GM19193 (cell line): ENCODE measurements at regions not wholly inside any gene's neighbourhood (a gene's known extent, or its start where the extent isn't known, plus 50 kb on each side); places are given as distances from the start of the nearest gene placed in this dataset.

Experiments used
- POLR2A ChIP-seq: IDR thresholded peaks from 4 replicates; pipeline ENCODE4 v1.6.1; 2011; ENCODE audit not compliant: insufficient read depth, insufficient read length; ENCODE audit errors: extremely low read depth

DNA sequence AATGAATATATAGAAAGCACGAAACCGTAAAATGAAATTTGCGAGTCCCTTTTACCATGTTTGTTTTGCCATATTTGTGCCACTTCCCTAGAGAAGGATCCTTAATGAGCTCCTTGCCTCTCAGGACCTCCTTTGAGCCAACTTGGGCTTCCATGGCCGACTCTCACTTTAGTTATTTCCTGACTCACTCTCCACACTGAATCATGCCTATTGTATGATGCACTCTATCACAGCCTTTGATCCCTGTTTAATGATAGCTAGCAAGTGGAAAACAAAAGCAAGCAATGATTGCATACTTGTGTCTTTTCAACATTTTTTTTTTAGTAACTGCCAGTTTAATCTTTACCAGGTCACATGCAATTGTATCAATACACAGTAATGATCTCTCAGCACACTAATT lies 153.2 kb downstream of the CCER1 start:
- TF ChIP-seq POLR2A, result no peak

- no peak for TF ChIP-seq POLR2A
Observed at GRCh38 chr12:90794212-90794611, 160.8 kb downstream of the CCER1 start.

DNA sequence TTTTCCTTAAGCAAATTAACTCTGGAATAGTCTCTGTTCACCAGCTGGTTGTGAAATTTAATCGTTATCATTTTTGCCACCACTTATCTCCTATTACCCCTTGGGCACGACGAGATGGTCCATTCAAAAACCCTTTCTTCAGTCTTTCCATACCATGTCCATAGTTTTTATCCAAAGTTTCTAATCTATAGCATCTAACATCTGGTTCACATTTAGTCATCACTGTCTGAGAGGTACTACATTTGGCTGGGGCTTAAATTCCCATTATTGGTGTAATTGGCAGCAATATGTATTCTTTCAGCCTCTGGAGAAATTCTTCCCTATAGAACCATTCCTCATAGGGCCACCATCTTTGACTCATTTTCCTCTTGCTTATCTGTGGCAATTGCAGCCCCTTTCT lies 163.5 kb downstream of the CCER1 start:
- no peak for TF ChIP-seq POLR2A

- TF ChIP-seq POLR2A, result no peak
Observed at GRCh38 chr12:90790747-90791146, 164.2 kb downstream of the CCER1 start.

DNA sequence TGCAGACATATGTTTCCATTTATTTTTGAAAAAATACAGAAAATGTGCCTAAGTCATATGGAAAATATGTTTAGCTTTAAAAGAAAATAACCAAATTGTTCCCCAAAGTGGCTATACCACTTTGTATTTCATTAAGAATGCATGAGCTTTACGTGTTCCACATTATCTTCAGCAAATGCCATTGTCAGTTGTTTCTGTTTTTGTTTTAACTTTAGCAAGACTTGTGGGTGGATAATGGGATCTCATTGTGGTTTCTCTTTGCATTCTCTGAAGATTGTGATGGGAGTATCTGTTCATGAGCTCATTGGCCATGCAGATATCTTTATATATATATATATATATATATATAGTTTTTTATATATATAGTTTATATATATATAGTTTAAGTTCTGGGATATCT lies 181.5 kb downstream of the CCER1 start:
- TF ChIP-seq POLR2A, result no peak

- TF ChIP-seq POLR2A, result no peak
Observed at GRCh38 chr12:90770861-90771260, 184.1 kb downstream of the CCER1 start.

DNA sequence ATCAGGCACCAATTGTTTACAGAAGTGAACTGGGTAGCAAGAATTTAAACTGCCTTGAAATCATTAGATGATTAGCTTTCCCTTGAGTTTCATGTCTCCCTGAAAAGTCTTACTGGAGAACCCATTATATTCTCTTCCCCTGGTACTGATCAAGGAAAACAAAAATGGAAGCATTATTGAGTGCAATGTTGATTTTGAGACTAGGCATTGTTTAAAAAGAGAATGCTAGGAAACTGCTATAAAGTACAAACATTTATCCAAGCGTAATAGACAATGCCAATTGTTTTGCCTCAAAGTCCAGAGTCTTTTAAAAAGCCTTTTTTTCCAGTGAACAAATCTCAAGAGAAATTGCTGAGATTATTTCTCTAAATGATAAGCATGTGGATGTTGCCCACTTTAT lies 197.0 kb downstream of the CCER1 start:
- TF ChIP-seq POLR2A, result no peak

- TF ChIP-seq POLR2A, result no peak
Observed at GRCh38 chr12:90745211-90745610, 209.8 kb downstream of the CCER1 start.

- no peak for TF ChIP-seq POLR2A
Observed at GRCh38 chr12:90741611-90742010, 213.4 kb downstream of the CCER1 start.

GRCh38 chr12:90729736-90730135 lies 225.2 kb downstream of the CCER1 start:
- no peak for TF ChIP-seq POLR2A

DNA sequence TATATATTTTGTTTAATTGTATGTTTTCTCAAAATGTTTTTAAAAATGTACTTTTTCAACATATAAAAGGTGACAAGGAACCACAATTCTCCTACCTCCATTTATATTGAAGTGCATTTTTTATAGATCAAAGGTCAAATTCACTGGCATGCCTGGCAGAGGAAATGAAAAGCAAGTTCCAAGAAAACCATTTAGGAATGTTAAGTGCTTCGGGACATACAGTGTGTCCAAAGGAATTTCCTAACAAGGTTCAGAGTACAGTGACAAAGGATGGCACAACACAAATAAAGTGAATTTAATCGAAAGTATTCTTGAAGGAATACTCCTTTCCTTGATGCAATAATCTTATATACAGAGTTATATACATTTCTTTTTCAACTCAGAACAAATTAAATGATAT lies 242.3 kb downstream of the CCER1 start:
- TF ChIP-seq POLR2A, result no peak

- TF ChIP-seq POLR2A, result no peak
Observed at GRCh38 chr12:90710711-90711110, 244.3 kb downstream of the CCER1 start.

DNA sequence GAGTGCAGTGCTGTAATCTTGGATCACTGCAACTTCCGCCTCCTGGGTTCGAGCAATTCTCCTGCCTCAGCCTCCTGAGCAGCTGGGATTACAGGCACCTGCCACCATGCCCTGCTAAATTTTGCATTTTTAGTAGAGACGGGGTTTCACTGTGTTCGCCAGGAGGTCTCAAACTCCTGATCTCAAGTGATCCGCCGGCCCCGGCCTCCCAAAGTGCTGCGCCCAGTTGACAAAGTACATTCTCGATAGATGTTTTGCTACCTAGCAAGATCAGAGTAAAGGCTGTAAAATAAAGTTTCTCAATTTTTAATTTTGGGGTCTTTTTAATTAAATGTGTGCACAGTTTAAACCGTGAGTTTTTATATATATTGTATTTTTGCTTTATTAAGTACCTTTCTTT lies 248.9 kb downstream of the CCER1 start:
- TF ChIP-seq POLR2A, result no peak

GRCh38 chr12:90695415-90695814 lies 259.6 kb downstream of the CCER1 start:
- no peak for TF ChIP-seq POLR2A

- no peak for TF ChIP-seq POLR2A
Observed at GRCh38 chr12:90690120-90690519, 264.9 kb downstream of the CCER1 start.

GRCh38 chr12:90683871-90684270 lies 271.1 kb downstream of the CCER1 start:
- no peak for TF ChIP-seq POLR2A

DNA sequence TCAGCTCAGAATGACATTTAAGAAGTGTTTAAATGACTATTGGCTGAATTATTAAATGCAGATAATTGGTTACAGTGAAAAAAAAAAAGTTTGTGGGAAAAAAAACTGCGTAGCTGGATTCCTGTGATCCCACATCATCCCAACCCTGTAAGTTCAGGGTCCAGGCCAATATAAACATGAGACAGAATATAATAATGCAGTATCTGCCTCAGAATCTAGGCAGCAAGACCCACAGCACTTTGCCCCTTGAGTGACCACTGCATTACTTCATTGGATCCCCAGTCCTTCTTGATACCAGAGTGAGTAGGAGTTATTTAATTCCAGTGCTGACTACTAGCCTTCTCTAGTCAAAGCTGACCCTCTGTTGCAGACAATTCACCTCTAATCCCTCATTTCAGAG lies 272.6 kb downstream of the CCER1 start:
- no peak for TF ChIP-seq POLR2A
